CD14-positive monocyte (primary cell): ENCODE measurements at regions not wholly inside any gene's neighbourhood (a gene's known extent, or its start where the extent isn't known, plus 50 kb on each side); places are given as distances from the start of the nearest gene placed in this dataset.

Experiments
- DNase-seq, 3 donors: peaks; one replicate each; pipeline ENCODE4 v3.0.0-alpha.2; 2011 to 2022
- H2AFZ ChIP-seq: 2 replicates; pipeline ENCODE4 v1.6.0; 2012; ENCODE audit warnings: mild to moderate bottlenecking, low read depth, low read length, inconsistent platforms; ENCODE audit not compliant: insufficient read depth, poor library complexity, severe bottlenecking
- H3K27ac ChIP-seq, 2 donors: 1 replicate in 1 of 2; 2 replicates in 1 of 2; pipeline ENCODE4 v1.5.1; 2012 to 2013; ENCODE audit warnings: low read length in 2 of 2, control low read depth in 1 of 2, inconsistent platforms in 1 of 2, low read depth in 1 of 2, mild to moderate bottlenecking in 1 of 2
- H3K27me3 ChIP-seq, 2 donors: one replicate each; pipeline versions ENCODE4 v1.6.0 to v1.6.1; 2011 to 2013; ENCODE audit warnings: low read length in 2 of 2; ENCODE audit not compliant: control insufficient read depth in 2 of 2, insufficient read depth in 2 of 2
- H3K36me3 ChIP-seq, 2 donors: replicated peaks in 1 of 2; 1 replicate in 1 of 2; 2 replicates in 1 of 2; pipeline versions ENCODE4 v1.5.1 to v1.6.1; 2012 to 2013; ENCODE audit warnings: low read length in 2 of 2, control low read depth in 1 of 2, inconsistent platforms in 1 of 2, mild to moderate bottlenecking in 1 of 2; ENCODE audit not compliant: insufficient read depth in 2 of 2, control insufficient read depth in 1 of 2
- H3K4me1 ChIP-seq, 2 donors: 1 replicate in 1 of 2; 2 replicates in 1 of 2; pipeline versions ENCODE4 v1.5.1 to v1.6.1; 2012 to 2013; ENCODE audit warnings: low read length in 2 of 2, control low read depth in 1 of 2, inconsistent platforms in 1 of 2, mild to moderate bottlenecking in 1 of 2, moderate library complexity in 1 of 2; ENCODE audit not compliant: insufficient read depth in 2 of 2, control insufficient read depth in 1 of 2
- H3K4me2 ChIP-seq: replicated peaks from 2 replicates; pipeline ENCODE3; 2012; ENCODE audit warnings: low read length, moderate library complexity, mild to moderate bottlenecking; ENCODE audit not compliant: poor library complexity, severe bottlenecking; ENCODE audit errors: extremely low read depth
- H3K4me3 ChIP-seq, 3 experiments: fragments of 200-600 bp in 1 of 3; sonication (generic) in 1 of 3; replicated peaks in 1 of 3; 1 replicate in 2 of 3; 2 replicates in 1 of 3; pipeline ENCODE4 v1.5.1; 2011 to 2013; ENCODE audit warnings: low read length in 3 of 3, mild to moderate bottlenecking in 3 of 3, control low read depth in 2 of 3, low read depth in 2 of 3, inconsistent platforms in 1 of 3, moderate library complexity in 1 of 3
- H3K79me2 ChIP-seq: 2 replicates; pipeline ENCODE4 v1.6.0; 2012; ENCODE audit warnings: mild to moderate bottlenecking, control low read depth, inconsistent platforms, low read length, moderate library complexity; ENCODE audit not compliant: insufficient read depth
- H3K9ac ChIP-seq: 2 replicates; pipeline ENCODE4 v1.6.0; 2017; ENCODE audit warnings: low read length, mild to moderate bottlenecking; ENCODE audit not compliant: insufficient read depth, poor library complexity, severe bottlenecking
- H3K9me3 ChIP-seq, 2 donors: replicated peaks in 1 of 2; 1 replicate in 1 of 2; 2 replicates in 1 of 2; pipeline versions ENCODE4 v1.5.1 to v1.6.1; 2012 to 2013; ENCODE audit warnings: low read length in 2 of 2, control low read depth in 1 of 2; ENCODE audit not compliant: control insufficient read depth in 1 of 2, insufficient read depth in 1 of 2
- H4K20me1 ChIP-seq: 2 replicates; pipeline ENCODE4 v1.6.0; 2012; ENCODE audit warnings: mild to moderate bottlenecking, low read length, control low read depth, moderate library complexity; ENCODE audit not compliant: insufficient read depth
- H3K27ac Mint-ChIP-seq, 7 donors: one replicate each; pipeline ENCODE4 v1.8.0; 2020; ENCODE audit warnings: mild to moderate bottlenecking in 7 of 7, mixed read lengths in 7 of 7, moderate library complexity in 6 of 7, inconsistent platforms in 2 of 7
- H3K27me3 Mint-ChIP-seq, 3 donors: one replicate each; pipeline ENCODE4 v1.8.0; 2021 to 2022; ENCODE audit warnings: low read depth in 3 of 3, mild to moderate bottlenecking in 3 of 3, mixed read lengths in 3 of 3, moderate library complexity in 3 of 3, inconsistent platforms in 1 of 3
- H3K36me3 Mint-ChIP-seq, 2 donors: one replicate each; pipeline ENCODE4 v1.8.0; 2020; ENCODE audit warnings: mixed read lengths in 2 of 2, inconsistent platforms in 1 of 2, mild to moderate bottlenecking in 1 of 2
- H3K4me1 Mint-ChIP-seq: one replicate; pipeline ENCODE4 v1.8.0; 2020; ENCODE audit warnings: mild to moderate bottlenecking, mixed read lengths
- H3K4me3 Mint-ChIP-seq, 2 donors: one replicate each; pipeline ENCODE4 v1.8.0; 2020; ENCODE audit warnings: mild to moderate bottlenecking in 2 of 2, mixed read lengths in 2 of 2, moderate library complexity in 1 of 2
- H3K9me3 Mint-ChIP-seq, 7 donors: one replicate each; pipeline ENCODE4 v1.8.0; 2020 to 2022; ENCODE audit warnings: mixed read lengths in 7 of 7, mild to moderate bottlenecking in 6 of 7, moderate library complexity in 6 of 7, inconsistent platforms in 2 of 7
- CTCF ChIP-seq: fragments of 200-600 bp; IDR thresholded peaks from one replicate; pipeline ENCODE4 v1.8.0; 2022; ENCODE audit warnings: antibody characterized with exemption, mild to moderate bottlenecking
- WGBS: methylation state at CpG from one replicate; pipeline ENCODE4 v1.1.5; 2013; ENCODE audit warnings: missing lambda C conversion rate; ENCODE audit not compliant: insufficient coverage; 5-methylcytosine and 5-hydroxymethylcytosine counted together
- intact Hi-C, 2 donors: fragments of 100-400 bp; cut with micrococcal nuclease; formaldehyde crosslinking; loops; one replicate each; pipeline versions ENCODE4 v1.15.0 to v1.15.1; 2023

- Mint-ChIP-seq H3K27me3 (peaks cover 0 to 2% (median 0%) of the 10 kb centered on the region in 3 donors), H3K9me3 (peaks cover 0 to 5% (median 2%) of the 10 kb centered on the region in 7 donors), H3K36me3 (no peaks in the 10 kb centered on the region), H3K4me3 (no peak overlapping the region), H3K27ac (no peak overlapping the region), H3K4me1 (no peaks in the 10 kb centered on the region)
- no peaks in the 10 kb centered on the region for H3K4me1 ChIP-seq
- no peaks in the 10 kb centered on the region for H3K36me3 ChIP-seq
- H3K9ac ChIP-seq = no peak overlapping the region
- TF ChIP-seq CTCF = no peak
- no peak overlapping the region for H2AFZ ChIP-seq
- no peak overlapping the region for H3K27ac ChIP-seq
- no peaks in the 10 kb centered on the region for H3K27me3 ChIP-seq
- intact Hi-C loops = no loop called here
- H3K4me2 ChIP-seq = no peak overlapping the region
- H3K9me3 ChIP-seq = no peaks in the 10 kb centered on the region
- 89% methylated on average over 1 of the region's 3 CpGs for WGBS
- H3K79me2 ChIP-seq = no peaks in the 10 kb centered on the region
- no peak overlapping the region for H3K4me3 ChIP-seq
- DNase-seq = no peak
- H4K20me1 ChIP-seq = no peaks in the 10 kb centered on the region
These were observed 468.3 kb downstream of the GBE1 start for GRCh38 chr3:81293156-81293555.

GRCh38 chr3:81291586-81291985 lies 469.9 kb downstream of the GBE1 start:
- Mint-ChIP-seq H3K4me1 (no peaks in the 10 kb centered on the region), H3K36me3 (no peaks in the 10 kb centered on the region), H3K4me3 (no peak overlapping the region), H3K27ac (no peak overlapping the region), H3K9me3 (peaks cover 0 to 5% (median 2%) of the 10 kb centered on the region in 7 donors), H3K27me3 (peaks cover 0 to 2% (median 0%) of the 10 kb centered on the region in 3 donors)
- no CpG with 5 or more reads among the region's 1 CpG for WGBS
- DNase-seq = no peak
- Histone ChIP-seq H3K9me3 (no peaks in the 10 kb centered on the region), H3K27me3 (no peaks in the 10 kb centered on the region), H3K79me2 (no peaks in the 10 kb centered on the region), H3K4me2 (no peak overlapping the region), H2AFZ (no peak overlapping the region), H3K4me3 (no peak overlapping the region), H4K20me1 (no peaks in the 10 kb centered on the region), H3K4me1 (no peaks in the 10 kb centered on the region), H3K27ac (no peak overlapping the region), H3K36me3 (no peaks in the 10 kb centered on the region), H3K9ac (no peak overlapping the region)
- intact Hi-C loops = no loop called here
- TF ChIP-seq CTCF = no peak
